ENCODE measurements at regions not wholly inside any gene's neighbourhood (a gene's known extent, or its start where the extent isn't known, plus 50 kb on each side); places are given as distances from the start of the nearest gene placed in this dataset.

GRCh38 chr10:21337171-21337792 is 188.2 kb downstream of the SKIDA1 start:
- no peaks in the 10 kb centered on the region for H3K79me2 ChIP-seq (ENCODE audit: low read length)
- no peaks in the 10 kb centered on the region for H4K20me1 ChIP-seq (ENCODE audit: insufficient read depth, low read length)
- TF ChIP-seq CTCF (IDR thresholded peaks at IDR 0.05; ENCODE audit: low read depth, low read length) (no peak), EZH2phosphoT487 (IDR thresholded peaks at IDR 0.05; ENCODE audit: low read depth) (no peak)
- no peak overlapping the region for H3K4me2 ChIP-seq (ENCODE audit: low read length)
- no peak overlapping the region for H3K4me3 ChIP-seq (ENCODE audit: low read length)
- no peaks in the 10 kb centered on the region for H3K9me3 ChIP-seq (ENCODE audit: insufficient read depth, low read length)
- H3K4me1 ChIP-seq (ENCODE audit: low read length) = no peaks in the 10 kb centered on the region
- no peak overlapping the region for H3K9ac ChIP-seq (ENCODE audit: low read length)
- no peak overlapping the region for H2AFZ ChIP-seq (ENCODE audit: low read depth, low read length)
- H3K36me3 ChIP-seq (replicated peaks; ENCODE audit: low read depth, low read length) = no peaks in the 10 kb centered on the region
- H3K27me3 ChIP-seq (ENCODE audit: low read depth, low read length) = no peaks in the 10 kb centered on the region
- H3K27ac ChIP-seq (ENCODE audit: low read length) = no peak overlapping the region

GRCh38 chr10:21336476-21337170 is 188.9 kb downstream of the SKIDA1 start:
- H3K27ac ChIP-seq (ENCODE audit: low read length) = no peak overlapping the region

GRCh38 chr10:21334891-21335696 is 190.4 kb downstream of the SKIDA1 start:
- Histone ChIP-seq H4K20me1 (ENCODE audit: insufficient read depth, low read length) (no peaks in the 10 kb centered on the region), H2AFZ (ENCODE audit: low read depth, low read length) (no peak overlapping the region), H3K4me2 (ENCODE audit: low read length) (no peak overlapping the region), H3K36me3 (replicated peaks; ENCODE audit: low read depth, low read length) (no peaks in the 10 kb centered on the region), H3K4me3 (ENCODE audit: low read length) (no peak overlapping the region), H3K79me2 (ENCODE audit: low read length) (no peaks in the 10 kb centered on the region), H3K4me1 (ENCODE audit: low read length) (no peaks in the 10 kb centered on the region), H3K9ac (ENCODE audit: low read length) (no peak overlapping the region), H3K27ac (ENCODE audit: low read length) (no peak overlapping the region), H3K27me3 (ENCODE audit: low read depth, low read length) (no peaks in the 10 kb centered on the region), H3K9me3 (ENCODE audit: insufficient read depth, low read length) (no peaks in the 10 kb centered on the region)
- no peak for TF ChIP-seq EZH2phosphoT487 (IDR thresholded peaks at IDR 0.05; ENCODE audit: low read depth)
- TF ChIP-seq CTCF (IDR thresholded peaks at IDR 0.05; ENCODE audit: low read depth, low read length) = no peak

More at GRCh38 chr10:21336476-21337170, 188.9 kb downstream of the SKIDA1 start:
- no peak overlapping the region for H3K4me2 ChIP-seq (ENCODE audit: low read length)
- no peaks in the 10 kb centered on the region for H3K27me3 ChIP-seq (ENCODE audit: low read depth, low read length)
- no peak for TF ChIP-seq EZH2phosphoT487 (IDR thresholded peaks at IDR 0.05; ENCODE audit: low read depth)
- no peak for TF ChIP-seq CTCF (IDR thresholded peaks at IDR 0.05; ENCODE audit: low read depth, low read length)
- H3K79me2 ChIP-seq (ENCODE audit: low read length) = no peaks in the 10 kb centered on the region
- no peak overlapping the region for H3K9ac ChIP-seq (ENCODE audit: low read length)
- no peaks in the 10 kb centered on the region for H3K4me1 ChIP-seq (ENCODE audit: low read length)
- H2AFZ ChIP-seq (ENCODE audit: low read depth, low read length) = no peak overlapping the region
- no peaks in the 10 kb centered on the region for H4K20me1 ChIP-seq (ENCODE audit: insufficient read depth, low read length)
- H3K36me3 ChIP-seq (replicated peaks; ENCODE audit: low read depth, low read length) = no peaks in the 10 kb centered on the region
- H3K9me3 ChIP-seq (ENCODE audit: insufficient read depth, low read length) = no peaks in the 10 kb centered on the region
- no peak overlapping the region for H3K4me3 ChIP-seq (ENCODE audit: low read length)

GRCh38 chr10:21330628-21331020 is 194.9 kb downstream of the SKIDA1 start:
- Histone ChIP-seq H3K9me3 (ENCODE audit: insufficient read depth, low read length) (no peaks in the 10 kb centered on the region), H3K27me3 (ENCODE audit: low read depth, low read length) (no peaks in the 10 kb centered on the region), H3K79me2 (ENCODE audit: low read length) (no peaks in the 10 kb centered on the region), H4K20me1 (ENCODE audit: insufficient read depth, low read length) (no peaks in the 10 kb centered on the region), H3K4me1 (ENCODE audit: low read length) (no peaks in the 10 kb centered on the region), H3K27ac (ENCODE audit: low read length) (no peak overlapping the region), H3K36me3 (replicated peaks; ENCODE audit: low read depth, low read length) (no peaks in the 10 kb centered on the region), H2AFZ (ENCODE audit: low read depth, low read length) (no peak overlapping the region), H3K4me2 (ENCODE audit: low read length) (no peak overlapping the region), H3K9ac (ENCODE audit: low read length) (no peak overlapping the region), H3K4me3 (ENCODE audit: low read length) (no peak overlapping the region)
- TF ChIP-seq EZH2phosphoT487 (IDR thresholded peaks at IDR 0.05; ENCODE audit: low read depth) (no peak), CTCF (IDR thresholded peaks at IDR 0.05; ENCODE audit: low read depth, low read length) (no peak)

All from OCI-LY3 (cell line).